ENCODE measurements at regions not wholly inside any gene's neighbourhood (a gene's known extent, or its start where the extent isn't known, plus 50 kb on each side); places are given as distances from the start of the nearest gene placed in this dataset.

- peak overlapping the region; percentile 28 for H3K4me3 ChIP-seq (ENCODE audit: low read depth, low read length)
Observed at GRCh38 chr6:165987483-165988301, 180.0 kb downstream of the TBXT start.

- peak overlapping the region; percentile 14 for H3K4me3 ChIP-seq (ENCODE audit: low read depth, low read length)
Observed at GRCh38 chr6:165986914-165987482, 180.7 kb downstream of the TBXT start.

- H3K4me3 ChIP-seq (ENCODE audit: low read depth, low read length), result peak overlapping the region; percentile 9
Observed at GRCh38 chr6:165986311-165986913, 181.2 kb downstream of the TBXT start.

GRCh38 chr6:165985806-165986299 is 181.8 kb downstream of the TBXT start:
- H3K4me3 ChIP-seq (ENCODE audit: low read depth, low read length), result no peak overlapping the region

GRCh38 chr6:165985281-165985805 is 182.3 kb downstream of the TBXT start:
- H3K4me3 ChIP-seq (ENCODE audit: low read depth, low read length), result no peak overlapping the region

GRCh38 chr6:165984729-165985275 is 182.8 kb downstream of the TBXT start:
- H3K4me3 ChIP-seq (ENCODE audit: low read depth, low read length), result no peak overlapping the region

- H3K4me3 ChIP-seq (ENCODE audit: low read depth, low read length), result no peak overlapping the region
Observed at GRCh38 chr6:165983112-165984072, 184.3 kb downstream of the TBXT start.

- no peak overlapping the region for H3K4me3 ChIP-seq (ENCODE audit: low read depth, low read length)
Observed at GRCh38 chr6:165978476-165978875, 189.2 kb downstream of the TBXT start.

- no peak overlapping the region for H3K4me3 ChIP-seq (ENCODE audit: low read depth, low read length)
Observed at GRCh38 chr6:165976684-165977083, 191.0 kb downstream of the TBXT start.

GRCh38 chr6:165974817-165975216 is 192.8 kb downstream of the TBXT start:
- H3K4me3 ChIP-seq (ENCODE audit: low read depth, low read length), result no peak overlapping the region

GRCh38 chr6:165973473-165973872 is 194.2 kb downstream of the TBXT start:
- no peak overlapping the region for H3K4me3 ChIP-seq (ENCODE audit: low read depth, low read length)

GRCh38 chr6:165972139-165972802 is 195.4 kb downstream of the TBXT start:
- H3K4me3 ChIP-seq (ENCODE audit: low read depth, low read length), result no peak overlapping the region

GRCh38 chr6:165971202-165971601 is 196.4 kb downstream of the TBXT start:
- no peak overlapping the region for H3K4me3 ChIP-seq (ENCODE audit: low read depth, low read length)

GRCh38 chr6:165970001-165970400 is 197.7 kb downstream of the TBXT start:
- no peak overlapping the region for H3K4me3 ChIP-seq (ENCODE audit: low read depth, low read length)

GRCh38 chr6:165969184-165969583 is 198.5 kb downstream of the TBXT start:
- no peak overlapping the region for H3K4me3 ChIP-seq (ENCODE audit: low read depth, low read length)

GRCh38 chr6:165968408-165968807 is 199.2 kb downstream of the TBXT start:
- H3K4me3 ChIP-seq (ENCODE audit: low read depth, low read length), result no peak overlapping the region

GRCh38 chr6:165967810-165968407 is 199.7 kb downstream of the TBXT start:
- no peak overlapping the region for H3K4me3 ChIP-seq (ENCODE audit: low read depth, low read length)

GRCh38 chr6:165963750-165964149 is 203.9 kb downstream of the TBXT start:
- H3K4me3 ChIP-seq (ENCODE audit: low read depth, low read length), result no peak overlapping the region

- H3K4me3 ChIP-seq (ENCODE audit: low read depth, low read length), result no peak overlapping the region
Observed at GRCh38 chr6:165962366-165962765, 205.3 kb downstream of the TBXT start.
